ENCODE measurements at regions not wholly inside any gene's neighbourhood (a gene's known extent, or its start where the extent isn't known, plus 50 kb on each side); places are given as distances from the start of the nearest gene placed in this dataset.

DNA sequence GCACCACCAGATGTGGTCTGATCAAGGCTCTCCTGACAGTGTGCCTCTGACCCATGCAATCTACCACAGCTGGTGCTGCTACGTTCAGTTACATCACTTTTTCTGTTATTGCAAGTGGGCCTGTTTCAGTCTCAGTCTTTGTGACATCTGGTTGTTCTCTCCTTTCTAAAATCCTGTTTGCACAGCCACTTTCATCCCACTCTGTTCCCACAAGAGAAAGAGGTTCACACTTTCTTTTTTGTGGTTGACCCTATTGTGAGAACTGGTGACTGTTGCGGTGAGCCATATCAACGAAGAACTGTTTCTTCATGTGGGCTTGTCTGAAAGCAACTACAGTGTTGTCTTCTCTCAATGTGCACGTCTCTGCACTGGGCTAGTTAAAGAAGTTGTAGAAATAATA is 342.8 kb upstream of the ARPP21 start:
- TF ChIP-seq, protein P1, sequence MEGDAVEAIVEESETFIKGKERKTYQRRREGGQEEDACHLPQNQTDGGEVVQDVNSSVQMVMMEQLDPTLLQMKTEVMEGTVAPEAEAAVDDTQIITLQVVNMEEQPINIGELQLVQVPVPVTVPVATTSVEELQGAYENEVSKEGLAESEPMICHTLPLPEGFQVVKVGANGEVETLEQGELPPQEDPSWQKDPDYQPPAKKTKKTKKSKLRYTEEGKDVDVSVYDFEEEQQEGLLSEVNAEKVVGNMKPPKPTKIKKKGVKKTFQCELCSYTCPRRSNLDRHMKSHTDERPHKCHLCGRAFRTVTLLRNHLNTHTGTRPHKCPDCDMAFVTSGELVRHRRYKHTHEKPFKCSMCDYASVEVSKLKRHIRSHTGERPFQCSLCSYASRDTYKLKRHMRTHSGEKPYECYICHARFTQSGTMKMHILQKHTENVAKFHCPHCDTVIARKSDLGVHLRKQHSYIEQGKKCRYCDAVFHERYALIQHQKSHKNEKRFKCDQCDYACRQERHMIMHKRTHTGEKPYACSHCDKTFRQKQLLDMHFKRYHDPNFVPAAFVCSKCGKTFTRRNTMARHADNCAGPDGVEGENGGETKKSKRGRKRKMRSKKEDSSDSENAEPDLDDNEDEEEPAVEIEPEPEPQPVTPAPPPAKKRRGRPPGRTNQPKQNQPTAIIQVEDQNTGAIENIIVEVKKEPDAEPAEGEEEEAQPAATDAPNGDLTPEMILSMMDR (IDR thresholded peaks at IDR 0.05; ENCODE audit: low read depth, low read length), result no peak
- TF ChIP-seq POLR2A (IDR thresholded peaks at IDR 0.05; ENCODE audit: extremely low read depth, insufficient read length), result no peak
